ENCODE measurements at regions not wholly inside any gene's neighbourhood (a gene's known extent, or its start where the extent isn't known, plus 50 kb on each side); places are given as distances from the start of the nearest gene placed in this dataset.

- TF ChIP-seq CTCF (IDR thresholded peaks at IDR 0.05 in 4 of 5, conservative IDR thresholded peaks at IDR 0.05 in 1 of 5) (no peak), POLR2A (IDR thresholded peaks at IDR 0.05) (no peak)
These were observed 637.8 kb upstream of the EEF2KMT start for GRCh38 chr16:5735444-5735843.
